H9 (cell line): ENCODE measurements at regions not wholly inside any gene's neighbourhood (a gene's known extent, or its start where the extent isn't known, plus 50 kb on each side); places are given as distances from the start of the nearest gene placed in this dataset.

ENCODE experiments used
- DNase-seq: peaks from one replicate; pipeline ENCODE4 v3.0.0-alpha.2; 2017
- H2AFZ ChIP-seq: one replicate; pipeline ENCODE4 v1.6.1; 2013; ENCODE audit warnings: mild to moderate bottlenecking, low read length, control low read depth, moderate library complexity
- H2AK5ac ChIP-seq: 2 replicates; pipeline ENCODE4 v1.6.1; 2013; ENCODE audit warnings: low read length, control low read depth, mixed read lengths; ENCODE audit not compliant: insufficient read length
- H2BK120ac ChIP-seq: one replicate; pipeline ENCODE4 v1.6.1; 2013; ENCODE audit warnings: low read depth, mild to moderate bottlenecking, low read length, control low read depth, inconsistent platforms; ENCODE audit not compliant: poor library complexity, severe bottlenecking
- H2BK12ac ChIP-seq: 2 replicates; pipeline ENCODE4 v1.6.1; 2013; ENCODE audit warnings: low read length, control low read depth, mixed read lengths, low read depth; ENCODE audit not compliant: insufficient read length
- H2BK15ac ChIP-seq: 2 replicates; pipeline ENCODE4 v1.6.1; 2013; ENCODE audit warnings: low read depth, low read length, control low read depth
- H2BK20ac ChIP-seq: one replicate; pipeline ENCODE4 v1.6.1; 2013; ENCODE audit warnings: low read depth, mild to moderate bottlenecking, low read length, control low read depth, inconsistent platforms; ENCODE audit not compliant: poor library complexity, severe bottlenecking
- H2BK5ac ChIP-seq: 2 replicates; pipeline ENCODE4 v1.6.1; 2013; ENCODE audit warnings: low read length, control low read depth, mixed read lengths; ENCODE audit not compliant: insufficient read length
- H3K14ac ChIP-seq: 2 replicates; pipeline ENCODE4 v1.6.1; 2013; ENCODE audit warnings: low read length, control low read depth; ENCODE audit not compliant: insufficient read depth
- H3K18ac ChIP-seq: 2 replicates; pipeline ENCODE4 v1.6.1; 2013; ENCODE audit warnings: low read depth, mild to moderate bottlenecking, mixed read lengths, low read length, control low read depth; ENCODE audit not compliant: insufficient read length
- H3K23ac ChIP-seq: 2 replicates; pipeline ENCODE4 v1.6.1; 2013; ENCODE audit warnings: low read length, control low read depth, mixed read lengths, low read depth; ENCODE audit not compliant: insufficient read length
- H3K23me2 ChIP-seq: 2 replicates; pipeline ENCODE4 v1.6.1; 2013; ENCODE audit warnings: low read depth, mild to moderate bottlenecking, mixed read lengths, low read length, control low read depth; ENCODE audit not compliant: insufficient read length, poor library complexity, severe bottlenecking
- H3K27ac ChIP-seq: 2 replicates; pipeline ENCODE4 v1.5.1; 2013; ENCODE audit warnings: low read length, control low read depth, mixed read lengths, low read depth; ENCODE audit not compliant: insufficient read length
- H3K27me3 ChIP-seq: 2 replicates; pipeline ENCODE4 v1.6.1; 2013; ENCODE audit warnings: low read length, control low read depth, inconsistent platforms; ENCODE audit not compliant: insufficient read depth
- H3K4ac ChIP-seq: 2 replicates; pipeline ENCODE4 v1.6.1; 2013; ENCODE audit warnings: low read depth, mild to moderate bottlenecking, control low read depth, inconsistent platforms, low read length, moderate library complexity
- H3K4me1 ChIP-seq: 2 replicates; pipeline ENCODE4 v1.6.1; 2013; ENCODE audit warnings: low read length, control low read depth, inconsistent platforms; ENCODE audit not compliant: insufficient read depth
- H3K4me2 ChIP-seq: 2 replicates; pipeline ENCODE4 v1.6.1; 2013; ENCODE audit warnings: low read length, control low read depth, mixed read lengths; ENCODE audit not compliant: insufficient read length, insufficient read depth
- H3K56ac ChIP-seq: 2 replicates; pipeline ENCODE4 v1.6.1; 2013; ENCODE audit warnings: low read depth, mild to moderate bottlenecking, mixed read lengths, low read length, control low read depth; ENCODE audit not compliant: insufficient read length
- H3K79me1 ChIP-seq: 2 replicates; pipeline ENCODE4 v1.6.1; 2013; ENCODE audit warnings: low read depth, mild to moderate bottlenecking, moderate library complexity, low read length, control low read depth, inconsistent platforms; ENCODE audit not compliant: insufficient read depth, poor library complexity, severe bottlenecking
- H3K79me2 ChIP-seq: 2 replicates; pipeline ENCODE4 v1.6.1; 2013; ENCODE audit warnings: low read length, control low read depth, inconsistent platforms; ENCODE audit not compliant: insufficient read depth
- H3K9ac ChIP-seq: 2 replicates; pipeline ENCODE4 v1.6.1; 2013; ENCODE audit warnings: low read length, control low read depth, mixed read lengths; ENCODE audit not compliant: insufficient read length; ENCODE audit errors: extremely low read depth
- H3K9me3 ChIP-seq: one replicate; pipeline ENCODE4 v1.6.1; 2013; ENCODE audit warnings: low read depth, low read length, inconsistent platforms; ENCODE audit not compliant: control insufficient read depth
- H3T11ph ChIP-seq: one replicate; pipeline ENCODE4 v1.6.1; 2013; ENCODE audit warnings: mild to moderate bottlenecking, low read length, control low read depth, inconsistent platforms
- H4K20me1 ChIP-seq: one replicate; pipeline ENCODE4 v1.6.1; 2013; ENCODE audit not compliant: control insufficient read depth, insufficient read length, insufficient read depth
- H4K5ac ChIP-seq: 2 replicates; pipeline ENCODE4 v1.6.1; 2013; ENCODE audit warnings: low read depth, mild to moderate bottlenecking, mixed read lengths, low read length, control low read depth; ENCODE audit not compliant: insufficient read length
- H4K8ac ChIP-seq: replicated peaks from 2 replicates; pipeline ENCODE4 v1.6.1; 2013; ENCODE audit warnings: low read length, control low read depth, mixed read lengths, low read depth; ENCODE audit not compliant: insufficient read length
- H4K91ac ChIP-seq: 2 replicates; pipeline ENCODE4 v1.6.1; 2013; ENCODE audit warnings: low read depth, mild to moderate bottlenecking, moderate library complexity, mixed read lengths, low read length, control low read depth; ENCODE audit not compliant: insufficient read length
- H3K27ac Mint-ChIP-seq, 3 experiments: 2 replicates in 2 of 3; 3 replicates in 1 of 3; pipeline ENCODE4 v1.8.0; 2020 to 2021; ENCODE audit warnings: mixed read lengths in 3 of 3, mild to moderate bottlenecking in 1 of 3, moderate library complexity in 1 of 3
- H3K27me3 Mint-ChIP-seq: 2 replicates; pipeline ENCODE4 v1.8.0; 2021; ENCODE audit warnings: low read depth, mild to moderate bottlenecking, moderate library complexity, mixed read lengths
- H3K36me3 Mint-ChIP-seq, 3 experiments: 2 replicates in 2 of 3; 3 replicates in 1 of 3; pipeline ENCODE4 v1.8.0; 2020 to 2021; ENCODE audit warnings: low read depth in 3 of 3, mixed read lengths in 3 of 3; ENCODE audit not compliant: insufficient read depth in 1 of 3
- H3K4me1 Mint-ChIP-seq, 2 experiments: 2 replicates each; pipeline ENCODE4 v1.8.0; 2020; ENCODE audit warnings: mixed read lengths in 2 of 2
- H3K4me3 Mint-ChIP-seq, 2 experiments: 2 replicates in 1 of 2; 3 replicates in 1 of 2; pipeline ENCODE4 v1.8.0; 2020 to 2021; ENCODE audit warnings: mild to moderate bottlenecking in 2 of 2, mixed read lengths in 2 of 2, moderate library complexity in 1 of 2
- H3K9me3 Mint-ChIP-seq, 2 experiments: 2 replicates in 1 of 2; 3 replicates in 1 of 2; pipeline ENCODE4 v1.8.0; 2020; ENCODE audit warnings: mild to moderate bottlenecking in 2 of 2, mixed read lengths in 2 of 2, moderate library complexity in 1 of 2
- CTCF ChIP-seq: fragments of 200-600 bp; sonication (generic); conservative IDR thresholded peaks from 3 replicates; pipeline ENCODE4 v1.8.0; 2021; ENCODE audit warnings: antibody characterized with exemption, mild to moderate bottlenecking
- WGBS: extraction: QIAGEN DNeasy Blood & Tissue Kit; methylation state at CpG from one replicate; pipeline ENCODE4 v1.1.7; 2013; ENCODE audit warnings: missing lambda C conversion rate, low lambda C conversion rate, mixed read lengths; ENCODE audit not compliant: insufficient read length; ENCODE audit errors: extremely low coverage; 5-methylcytosine and 5-hydroxymethylcytosine counted together

GRCh38 chr7:152579070-152579469 is 96.9 kb downstream of the XRCC2 start:
- H3K27me3 Mint-ChIP-seq: no peaks in the 10 kb centered on the region; the same call in 1 of the 2 replicates
- Histone ChIP-seq H3K27ac (no peak overlapping the region), H4K91ac (no peak overlapping the region), H3T11ph (no peak overlapping the region), H2BK12ac (no peak overlapping the region), H3K79me2 (no peaks in the 10 kb centered on the region), H3K18ac (no peak overlapping the region), H2BK120ac (no peak overlapping the region), H4K20me1 (no peaks in the 10 kb centered on the region), H3K4ac (no peak overlapping the region), H4K8ac (no peak overlapping the region), H2AFZ (no peak overlapping the region), H3K9ac (no peak overlapping the region), H4K5ac (no peak overlapping the region), H3K9me3 (peaks cover 5% of the 10 kb centered on the region), H3K23me2 (no peaks in the 10 kb centered on the region), H3K4me1 (no peaks in the 10 kb centered on the region), H3K23ac (no peak overlapping the region), H3K14ac (no peak overlapping the region), H3K56ac (no peak overlapping the region), H2BK15ac (no peak overlapping the region), H3K4me2 (no peak overlapping the region), H2BK5ac (no peak overlapping the region), H2AK5ac (no peak overlapping the region), H2BK20ac (no peak overlapping the region), H3K27me3 (no peaks in the 10 kb centered on the region), H3K79me1 (no peaks in the 10 kb centered on the region)
- no peak for TF ChIP-seq CTCF
- no peak overlapping the region for H3K27ac Mint-ChIP-seq
- no peak overlapping the region for H3K4me3 Mint-ChIP-seq
- peaks cover 3 to 13% of the 10 kb centered on the region in 2 experiments; a peak in 4 of 5 replicates for H3K9me3 Mint-ChIP-seq
- 0 out of 4 replicates have a peak, but pooled peaks cover 0 to 2% of the 10 kb centered on the region in 2 experiments for H3K4me1 Mint-ChIP-seq
- WGBS: no CpG with 5 or more reads among the region's 10 CpGs
- peaks cover 5 to 10% (median 7%) of the 10 kb centered on the region in 3 experiments; a peak in 4 of 7 replicates for H3K36me3 Mint-ChIP-seq
- no peak for DNase-seq
